ENCODE measurements at regions not wholly inside any gene's neighbourhood (a gene's known extent, or its start where the extent isn't known, plus 50 kb on each side); places are given as distances from the start of the nearest gene placed in this dataset.

DNA sequence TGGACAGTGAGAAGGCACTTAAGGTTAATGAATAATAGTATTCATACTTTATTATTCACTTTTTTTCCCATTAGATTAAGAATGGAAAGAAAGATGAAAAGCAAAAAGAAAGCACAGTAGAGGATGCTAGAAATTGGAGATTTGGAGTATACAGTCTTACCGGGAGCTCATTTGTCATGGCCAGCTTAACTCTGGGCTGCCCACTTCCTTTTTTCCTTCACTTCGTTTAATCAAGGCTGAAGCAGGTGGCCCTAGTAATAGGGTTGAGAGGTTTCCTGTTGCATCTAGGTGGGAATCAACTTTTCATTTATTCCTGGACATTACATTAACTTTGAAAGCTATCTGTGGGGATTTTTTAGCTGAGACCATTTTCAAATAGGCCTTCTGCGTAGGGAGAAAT lies 57.0 kb upstream of the MEGF10 start:
- no peak for DNase-seq (ENCODE audit: extremely low spot score)
- TF ChIP-seq L3MBTL2 (conservative IDR thresholded peaks at IDR 0.05): no peak
- TF ChIP-seq SUZ12 (IDR thresholded peaks at IDR 0.05): no peak
- no peak for TF ChIP-seq NFRKB (IDR thresholded peaks at IDR 0.05)
- no peak for TF ChIP-seq ELF4 (IDR thresholded peaks at IDR 0.05)
- TF ChIP-seq CTBP1 (IDR thresholded peaks at IDR 0.05; ENCODE audit: borderline replicate concordance): no peak
- no peak for TF ChIP-seq PKNOX1 (IDR thresholded peaks at IDR 0.05)
- TF ChIP-seq BHLHE40 (IDR thresholded peaks at IDR 0.05; ENCODE audit: borderline replicate concordance): no peak
- no peak for TF ChIP-seq LEF1 (IDR thresholded peaks at IDR 0.05; ENCODE audit: borderline replicate concordance)
- TF ChIP-seq HDGF (IDR thresholded peaks at IDR 0.05; ENCODE audit: borderline replicate concordance): no peak
- TF ChIP-seq ARNT (IDR thresholded peaks at IDR 0.05): no peak
- TF ChIP-seq SP1 (IDR thresholded peaks at IDR 0.05): no peak
- no peak for TF ChIP-seq FOXA1 (IDR thresholded peaks at IDR 0.05)
- TF ChIP-seq ZNF384 (IDR thresholded peaks at IDR 0.05): no peak
- TF ChIP-seq FOXK2 (IDR thresholded peaks at IDR 0.05): no peak
- CTCF ChIA-PET: no interaction called here
- POLR2A ChIA-PET: no interaction called here

DNA sequence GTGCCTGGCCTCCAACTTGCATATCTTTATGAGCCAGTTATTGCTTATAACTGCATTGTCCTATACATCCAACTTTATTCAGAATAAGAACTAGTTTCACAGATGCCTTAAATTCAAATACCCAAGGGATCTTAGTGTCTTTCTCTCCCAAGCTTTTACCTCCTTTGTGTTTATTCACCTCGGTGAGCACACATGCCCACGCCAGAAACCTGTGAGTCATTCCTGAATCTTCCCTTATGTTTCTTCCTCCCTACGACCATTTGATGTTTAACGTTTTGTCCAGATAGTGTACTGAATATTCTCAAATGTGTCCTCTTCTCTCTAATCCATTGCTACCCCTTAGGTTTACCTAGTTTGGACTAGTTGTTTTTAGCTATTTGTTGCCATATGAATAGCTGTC lies 55.5 kb upstream of the MEGF10 start:
- CTCF ChIA-PET: no interaction called here
- TF ChIP-seq ZNF384 (IDR thresholded peaks at IDR 0.05) (no peak), CTBP1 (IDR thresholded peaks at IDR 0.05; ENCODE audit: borderline replicate concordance) (no peak), NFRKB (IDR thresholded peaks at IDR 0.05) (no peak), HDGF (IDR thresholded peaks at IDR 0.05; ENCODE audit: borderline replicate concordance) (no peak), ARNT (IDR thresholded peaks at IDR 0.05) (no peak), L3MBTL2 (conservative IDR thresholded peaks at IDR 0.05) (no peak), SP1 (IDR thresholded peaks at IDR 0.05) (no peak), PKNOX1 (IDR thresholded peaks at IDR 0.05) (no peak), TARDBP (IDR thresholded peaks at IDR 0.05) (no peak), ELF4 (IDR thresholded peaks at IDR 0.05) (no peak)
- POLR2A ChIA-PET: no interaction called here
- no peak for DNase-seq (ENCODE audit: extremely low spot score)

DNA sequence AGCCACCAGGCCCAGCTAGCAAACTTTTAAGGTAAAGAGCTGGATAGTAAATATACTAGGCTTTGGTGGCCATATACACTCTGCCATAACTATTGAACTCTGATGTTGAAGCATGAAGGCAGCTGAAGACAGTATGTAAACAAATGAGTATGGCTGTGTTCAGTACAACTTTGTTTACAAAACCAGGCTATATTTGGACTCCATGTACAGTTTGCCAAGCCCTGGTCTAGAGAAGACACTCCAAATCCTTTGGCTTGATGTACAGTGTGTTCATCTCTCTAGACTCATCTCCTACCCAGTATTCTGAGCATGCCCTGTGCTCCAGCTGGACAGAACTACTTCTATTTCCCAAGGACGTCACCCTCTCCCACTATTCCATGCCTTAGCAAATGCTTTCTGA lies 54.3 kb upstream of the MEGF10 start:
- TF ChIP-seq LEF1 (IDR thresholded peaks at IDR 0.05; ENCODE audit: borderline replicate concordance): no peak
- no peak for TF ChIP-seq FOXM1 (IDR thresholded peaks at IDR 0.05; ENCODE audit: borderline replicate concordance)
- no peak for TF ChIP-seq CTBP1 (IDR thresholded peaks at IDR 0.05; ENCODE audit: borderline replicate concordance)
- no peak for TF ChIP-seq SP1 (IDR thresholded peaks at IDR 0.05)
- ChIA-PET CTCF (no interaction called here), POLR2A (no interaction called here)
- no peak for DNase-seq (ENCODE audit: extremely low spot score)
